ENCODE measurements at regions not wholly inside any gene's neighbourhood (a gene's known extent, or its start where the extent isn't known, plus 50 kb on each side); places are given as distances from the start of the nearest gene placed in this dataset.
"Not testable (repeated sequence)": the region's sequence is repeated elsewhere in the genome, so short reads cannot be mapped to it uniquely, and the experiment has no call there.

- no peak for DNase-seq
Measured at GRCh38 chrX:1140236-1140681, 72.2 kb downstream of the CRLF2 start.

- DNase-seq = no peak
Measured at GRCh38 chrX:1139185-1139500, 73.3 kb downstream of the CRLF2 start.

- DNase-seq = no peak
Measured at GRCh38 chrX:1138476-1139184, 73.8 kb downstream of the CRLF2 start.

GRCh38 chrX:1137531-1137930, 74.9 kb downstream of the CRLF2 start:
- no peak for DNase-seq

GRCh38 chrX:1136582-1136981, 75.9 kb downstream of the CRLF2 start:
- not testable (repeated sequence) for DNase-seq

GRCh38 chrX:1134976-1135375, 77.5 kb downstream of the CRLF2 start:
- DNase-seq = no peak

- DNase-seq = no peak
Measured at GRCh38 chrX:1134156-1134555, 78.3 kb downstream of the CRLF2 start.

GRCh38 chrX:1126738-1127137, 85.7 kb downstream of the CRLF2 start:
- DNase-seq = no peak

- no peak for DNase-seq
Measured at GRCh38 chrX:1124531-1124930, 87.9 kb downstream of the CRLF2 start.

GRCh38 chrX:1122851-1123250, 89.6 kb downstream of the CRLF2 start:
- DNase-seq = not testable (repeated sequence)

GRCh38 chrX:1119275-1119674, 93.2 kb downstream of the CRLF2 start:
- DNase-seq = no peak

GRCh38 chrX:1118572-1119199, 93.8 kb downstream of the CRLF2 start:
- DNase-seq = no peak

- DNase-seq = not testable (repeated sequence)
Measured at GRCh38 chrX:1115411-1115810, 97.0 kb downstream of the CRLF2 start.

GRCh38 chrX:1112321-1112720, 100.1 kb downstream of the CRLF2 start:
- no peak for DNase-seq

- DNase-seq = no peak
Measured at GRCh38 chrX:1111601-1112300, 100.7 kb downstream of the CRLF2 start.

- no peak for DNase-seq
Measured at GRCh38 chrX:1109580-1110119, 102.8 kb downstream of the CRLF2 start.

- no peak for DNase-seq
Measured at GRCh38 chrX:1108501-1109445, 103.7 kb downstream of the CRLF2 start.

- no peak for DNase-seq
Measured at GRCh38 chrX:1106478-1107210, 105.8 kb downstream of the CRLF2 start.

- DNase-seq = no peak
Measured at GRCh38 chrX:1105671-1106419, 106.6 kb downstream of the CRLF2 start.

GRCh38 chrX:1105031-1105430, 107.4 kb downstream of the CRLF2 start:
- not testable (repeated sequence) for DNase-seq

- DNase-seq = no peak
Measured at GRCh38 chrX:1103360-1103759, 109.1 kb downstream of the CRLF2 start.
